ENCODE measurements at regions not wholly inside any gene's neighbourhood (a gene's known extent, or its start where the extent isn't known, plus 50 kb on each side); places are given as distances from the start of the nearest gene placed in this dataset.

- no peak for DNase-seq
Measured at GRCh38 chr6:1081551-1082284, 230.2 kb upstream of the FOXQ1 start.

GRCh38 chr6:1080453-1081337 lies 231.2 kb upstream of the FOXQ1 start:
- DNase-seq = no peak

GRCh38 chr6:1079525-1079924 lies 232.4 kb upstream of the FOXQ1 start:
- no peak for DNase-seq

GRCh38 chr6:1077478-1078416 lies 234.2 kb upstream of the FOXQ1 start:
- no peak for DNase-seq

GRCh38 chr6:1076531-1077459 lies 235.1 kb upstream of the FOXQ1 start:
- DNase-seq = no peak

- DNase-seq = no peak
Measured at GRCh38 chr6:1075880-1076279, 236.0 kb upstream of the FOXQ1 start.

GRCh38 chr6:1075444-1075843 lies 236.5 kb upstream of the FOXQ1 start:
- no peak for DNase-seq

- DNase-seq = no peak
Measured at GRCh38 chr6:1070085-1070521, 241.8 kb upstream of the FOXQ1 start.

- DNase-seq = no peak
Measured at GRCh38 chr6:1068905-1069304, 243.0 kb upstream of the FOXQ1 start.

- DNase-seq = no peak
Measured at GRCh38 chr6:1068068-1068467, 243.8 kb upstream of the FOXQ1 start.

- no peak for DNase-seq
Measured at GRCh38 chr6:1067346-1067745, 244.6 kb upstream of the FOXQ1 start.

GRCh38 chr6:1066449-1067090 lies 245.3 kb upstream of the FOXQ1 start:
- DNase-seq = no peak

- no peak for DNase-seq
Measured at GRCh38 chr6:1065986-1066385, 245.9 kb upstream of the FOXQ1 start.

- no peak for DNase-seq
Measured at GRCh38 chr6:1063671-1064355, 248.1 kb upstream of the FOXQ1 start.

- DNase-seq = no peak
Measured at GRCh38 chr6:1062786-1063545, 248.9 kb upstream of the FOXQ1 start.

GRCh38 chr6:1059596-1059995 lies 252.3 kb upstream of the FOXQ1 start:
- no peak for DNase-seq

- no peak for DNase-seq
Measured at GRCh38 chr6:1057490-1058135, 254.3 kb upstream of the FOXQ1 start.

GRCh38 chr6:1055015-1055921 lies 256.6 kb upstream of the FOXQ1 start:
- DNase-seq = no peak

All from NCI-H774 (cell line).